Esophagus muscularis mucosa (tissue), 4 donors: ENCODE measurements at regions not wholly inside any gene's neighbourhood (a gene's known extent, or its start where the extent isn't known, plus 50 kb on each side); places are given as distances from the start of the nearest gene placed in this dataset.

Source experiments
- CTCF ChIP-seq, 3 experiments: fragments of 200-600 bp in 2 of 3; fragments of 450-650 bp in 1 of 3; sonication (generic) in 2 of 3; IDR thresholded peaks; one replicate each; pipeline ENCODE4 v1.5.1; 2017 to 2019; ENCODE audit warnings: antibody characterized with exemption in 3 of 3, mild to moderate bottlenecking in 2 of 3, moderate library complexity in 1 of 3
- EP300 ChIP-seq: sonication (generic); formaldehyde crosslinking; IDR thresholded peaks from one replicate; pipeline ENCODE4 v1.6.1; 2017; ENCODE audit warnings: antibody characterized with exemption
- POLR2A ChIP-seq: fragments of 450-650 bp; IDR thresholded peaks from one replicate; pipeline ENCODE4 v1.6.1; 2017; ENCODE audit warnings: antibody characterized with exemption, moderate library complexity, mild to moderate bottlenecking, low read depth
- POLR2AphosphoS5 ChIP-seq, 2 donors: sonication (generic); formaldehyde crosslinking; IDR thresholded peaks; one replicate each; pipeline ENCODE4 v1.6.1; 2017; ENCODE audit warnings: antibody characterized with exemption in 2 of 2

- TF ChIP-seq CTCF (IDR thresholded peaks at IDR 0.05), result no peak
- TF ChIP-seq EP300, result no peak
- no peak for TF ChIP-seq POLR2A
- TF ChIP-seq POLR2AphosphoS5 (IDR thresholded peaks at IDR 0.05), result no peak
Measured at GRCh38 chr9:24824607-24825006, 278.9 kb upstream of the IZUMO3 start.
